ENCODE measurements at regions not wholly inside any gene's neighbourhood (a gene's known extent, or its start where the extent isn't known, plus 50 kb on each side); places are given as distances from the start of the nearest gene placed in this dataset.

DNA sequence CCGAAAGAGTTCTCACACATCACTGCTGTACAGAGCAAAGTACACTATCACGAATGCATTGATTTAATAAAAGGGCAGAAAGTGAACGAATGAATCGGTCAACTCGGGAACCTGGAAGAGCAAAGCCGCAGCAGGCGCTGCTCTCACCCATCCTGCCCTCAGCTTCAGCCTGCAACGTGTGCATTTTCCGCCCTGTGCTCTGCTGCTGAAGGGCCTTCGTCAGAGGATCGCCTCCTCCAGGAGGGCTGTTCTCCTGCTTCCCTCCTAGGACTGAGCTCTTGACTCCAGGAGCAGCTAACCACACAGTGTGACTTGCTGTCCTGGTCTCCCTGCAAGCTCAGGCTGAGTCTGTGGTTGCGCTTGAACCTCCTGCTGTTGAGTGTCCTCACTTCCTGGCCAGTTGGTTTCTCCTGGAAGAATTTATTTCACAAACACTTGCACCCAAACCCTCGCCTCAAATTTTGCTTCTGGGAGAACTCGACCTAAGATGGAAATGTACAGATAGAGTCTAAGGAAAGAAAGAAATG is 473.0 kb upstream of the KLF6 start:
- Histone ChIP-seq H3K27me3 (ENCODE audit: low read depth) (no peaks in the 10 kb centered on the region), H3K36me3 (no peaks in the 10 kb centered on the region), H3K27ac (no peak overlapping the region), H3K4me3 (no peak overlapping the region), H3K4me1 (peaks cover 5% of the 10 kb centered on the region), H3K9me3 (no peaks in the 10 kb centered on the region)
- TF ChIP-seq, protein P1, sequence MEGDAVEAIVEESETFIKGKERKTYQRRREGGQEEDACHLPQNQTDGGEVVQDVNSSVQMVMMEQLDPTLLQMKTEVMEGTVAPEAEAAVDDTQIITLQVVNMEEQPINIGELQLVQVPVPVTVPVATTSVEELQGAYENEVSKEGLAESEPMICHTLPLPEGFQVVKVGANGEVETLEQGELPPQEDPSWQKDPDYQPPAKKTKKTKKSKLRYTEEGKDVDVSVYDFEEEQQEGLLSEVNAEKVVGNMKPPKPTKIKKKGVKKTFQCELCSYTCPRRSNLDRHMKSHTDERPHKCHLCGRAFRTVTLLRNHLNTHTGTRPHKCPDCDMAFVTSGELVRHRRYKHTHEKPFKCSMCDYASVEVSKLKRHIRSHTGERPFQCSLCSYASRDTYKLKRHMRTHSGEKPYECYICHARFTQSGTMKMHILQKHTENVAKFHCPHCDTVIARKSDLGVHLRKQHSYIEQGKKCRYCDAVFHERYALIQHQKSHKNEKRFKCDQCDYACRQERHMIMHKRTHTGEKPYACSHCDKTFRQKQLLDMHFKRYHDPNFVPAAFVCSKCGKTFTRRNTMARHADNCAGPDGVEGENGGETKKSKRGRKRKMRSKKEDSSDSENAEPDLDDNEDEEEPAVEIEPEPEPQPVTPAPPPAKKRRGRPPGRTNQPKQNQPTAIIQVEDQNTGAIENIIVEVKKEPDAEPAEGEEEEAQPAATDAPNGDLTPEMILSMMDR (IDR thresholded peaks at IDR 0.05), result no peak
- intact Hi-C loops (cut with DNase I), result no loop called here
- no peak for ATAC-seq
- DNase-seq, result no peak

DNA sequence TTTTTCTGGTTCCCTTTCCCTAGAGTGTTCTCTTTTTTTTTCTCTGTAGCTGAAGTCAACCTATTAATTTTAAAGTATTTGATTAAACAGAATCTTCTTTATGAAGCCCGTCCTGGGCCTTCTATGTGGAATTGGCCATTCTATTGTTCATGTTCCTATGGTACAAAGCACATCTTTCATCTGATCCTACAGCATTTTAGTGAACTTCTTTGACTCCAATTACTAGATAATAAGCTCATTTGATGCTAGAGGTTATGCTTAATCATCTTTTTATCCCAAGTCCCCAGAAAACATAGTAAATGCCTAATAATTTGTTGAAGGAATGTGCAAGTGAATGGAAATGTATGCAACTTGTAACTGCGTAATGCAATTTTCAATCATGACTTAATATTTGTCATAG is 472.0 kb upstream of the KLF6 start:
- H3K27ac ChIP-seq, result no peak overlapping the region
- no peaks in the 10 kb centered on the region for H3K36me3 ChIP-seq
- intact Hi-C loops (cut with DNase I), result no loop called here
- no peaks in the 10 kb centered on the region for H3K9me3 ChIP-seq
- no peak for DNase-seq
- H3K27me3 ChIP-seq (ENCODE audit: low read depth), result no peaks in the 10 kb centered on the region
- ATAC-seq, result no peak
- TF ChIP-seq, protein P1 (IDR thresholded peaks at IDR 0.05), result no peak
- H3K4me3 ChIP-seq, result no peak overlapping the region
- H3K4me1 ChIP-seq, result peaks cover 5% of the 10 kb centered on the region

DNA sequence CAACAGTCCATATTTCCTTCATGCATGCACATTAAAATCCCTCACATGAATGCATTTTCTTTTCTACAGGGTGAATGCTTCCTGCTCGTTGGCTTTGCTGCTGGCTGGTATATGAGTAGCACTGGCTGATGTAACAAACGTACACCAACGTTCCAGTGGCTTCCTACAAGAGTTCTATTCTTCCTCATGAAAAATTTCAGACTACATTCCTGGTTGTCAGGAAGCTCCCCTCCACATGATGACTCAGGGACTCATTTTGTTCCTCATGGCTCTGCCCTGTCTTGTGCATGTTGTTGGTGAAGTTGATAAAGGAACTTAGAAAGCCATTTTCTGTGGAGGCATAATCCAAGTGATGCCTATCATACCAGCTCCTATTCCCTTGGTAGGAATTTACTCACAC is 470.7 kb upstream of the KLF6 start:
- peaks cover 3% of the 10 kb centered on the region for H3K4me1 ChIP-seq
- DNase-seq (no peak), ATAC-seq (no peak)
- TF ChIP-seq, protein P1 (IDR thresholded peaks at IDR 0.05), result no peak
- intact Hi-C loops (cut with DNase I), result no loop called here
- no peaks in the 10 kb centered on the region for H3K27me3 ChIP-seq (ENCODE audit: low read depth)
- H3K36me3 ChIP-seq, result no peaks in the 10 kb centered on the region
- H3K4me3 ChIP-seq, result no peak overlapping the region
- H3K9me3 ChIP-seq, result no peaks in the 10 kb centered on the region
- H3K27ac ChIP-seq, result no peak overlapping the region

DNA sequence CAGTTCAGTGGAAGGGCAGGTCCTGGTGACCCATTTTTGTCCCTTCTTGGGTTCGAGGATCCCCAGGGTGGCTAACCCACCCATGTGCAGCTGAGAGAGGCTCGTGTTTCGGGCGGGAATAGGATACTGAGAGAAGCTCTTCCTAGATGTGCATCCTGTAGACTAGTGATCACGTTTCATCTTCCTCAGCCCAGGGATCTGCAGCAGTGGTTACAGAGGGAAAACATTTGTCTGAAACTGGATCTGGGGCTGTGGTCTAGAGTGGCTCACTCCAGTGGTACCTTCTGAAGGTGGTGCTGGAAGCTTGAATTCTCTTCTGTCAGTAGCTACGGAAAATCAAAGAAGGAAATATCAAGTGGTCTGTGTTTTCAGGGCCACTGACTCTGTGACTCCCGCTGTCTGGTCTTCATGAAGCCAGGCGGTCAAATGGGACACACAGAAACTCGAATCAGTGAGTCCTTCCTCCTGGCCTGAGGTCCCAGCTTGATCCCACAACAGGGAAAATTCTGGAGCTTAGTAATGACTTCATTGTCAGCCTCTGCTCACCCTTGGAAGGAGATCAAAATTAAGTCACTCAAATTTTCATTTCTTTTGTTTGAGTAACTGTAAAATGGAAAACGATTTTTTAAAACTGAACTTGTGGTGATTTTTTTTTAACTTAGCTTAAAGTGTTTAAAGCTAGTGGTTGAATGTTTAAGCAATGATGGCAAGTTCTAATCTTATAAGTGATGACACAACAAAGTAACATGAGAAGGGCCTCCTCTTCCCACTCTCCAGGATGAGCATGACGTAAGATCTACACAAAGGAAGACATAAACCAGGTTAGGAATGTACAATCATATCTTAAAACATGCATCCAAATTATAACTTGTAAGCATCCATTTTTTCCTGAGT is 469.3 kb upstream of the KLF6 start:
- Histone ChIP-seq H3K9me3 (no peaks in the 10 kb centered on the region), H3K4me1 (no peaks in the 10 kb centered on the region), H3K27ac (no peak overlapping the region), H3K27me3 (ENCODE audit: low read depth) (no peaks in the 10 kb centered on the region), H3K36me3 (no peaks in the 10 kb centered on the region), H3K4me3 (no peak overlapping the region)
- ATAC-seq (no peak), DNase-seq (no peak)
- intact Hi-C loops (cut with DNase I), result no loop called here
- TF ChIP-seq, protein P1 (IDR thresholded peaks at IDR 0.05), result no peak

DNA sequence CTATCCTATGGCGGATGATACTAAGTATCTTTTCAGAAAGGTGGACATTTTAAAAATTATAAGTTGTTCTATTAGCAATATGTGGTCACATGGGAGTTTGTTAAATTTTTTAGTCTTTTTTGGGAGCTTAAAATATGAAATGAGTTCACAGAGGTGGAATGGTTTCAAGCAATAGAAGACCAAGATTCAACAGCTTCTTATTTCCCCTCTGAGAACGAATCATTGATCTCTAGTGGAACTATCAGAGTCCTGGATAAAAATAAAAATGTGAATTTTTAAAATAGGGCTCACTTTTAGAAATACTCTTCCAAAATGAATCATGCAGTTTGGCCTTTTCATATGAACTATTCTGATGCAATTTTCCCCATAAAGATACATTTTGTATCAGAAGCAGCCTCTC is 467.7 kb upstream of the KLF6 start:
- TF ChIP-seq, protein P1 (IDR thresholded peaks at IDR 0.05), result no peak
- no peak for ATAC-seq
- intact Hi-C loops (cut with DNase I), result no loop called here

More for the DNA sequence above, 467.7 kb upstream of the KLF6 start:
- no peak for DNase-seq
- H3K27me3 ChIP-seq (ENCODE audit: low read depth), result no peaks in the 10 kb centered on the region
- H3K27ac ChIP-seq, result no peak overlapping the region
- no peaks in the 10 kb centered on the region for H3K4me1 ChIP-seq
- no peaks in the 10 kb centered on the region for H3K9me3 ChIP-seq
- no peaks in the 10 kb centered on the region for H3K36me3 ChIP-seq
- H3K4me3 ChIP-seq, result no peak overlapping the region

Data from lower lobe of right lung (tissue), 2 donors.